ENCODE measurements at regions not wholly inside any gene's neighbourhood (a gene's known extent, or its start where the extent isn't known, plus 50 kb on each side); places are given as distances from the start of the nearest gene placed in this dataset.

DNA sequence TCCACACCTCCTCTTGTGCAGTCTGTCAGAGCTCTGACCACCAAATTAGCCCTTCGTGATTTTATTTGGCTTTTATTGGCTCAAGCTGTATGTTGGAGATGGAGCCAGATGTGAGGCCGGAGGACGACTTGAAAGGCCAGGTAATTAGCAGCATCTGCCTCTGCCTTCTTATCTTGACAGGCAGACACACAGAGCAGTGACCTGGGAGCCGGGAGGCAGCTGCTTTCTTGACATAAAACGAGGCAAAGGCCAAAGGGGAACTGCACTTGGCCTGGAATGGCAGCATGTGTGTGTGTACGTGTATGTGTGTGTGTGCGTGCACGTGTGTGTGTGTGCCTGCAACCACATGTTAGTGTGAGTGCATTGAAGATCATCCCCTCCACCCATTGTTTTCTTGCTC, 56.9 kb upstream of the BRD7 start:
- TF ChIP-seq POLR2AphosphoS5 (IDR thresholded peaks at IDR 0.05): no peak
- TF ChIP-seq, protein P1, sequence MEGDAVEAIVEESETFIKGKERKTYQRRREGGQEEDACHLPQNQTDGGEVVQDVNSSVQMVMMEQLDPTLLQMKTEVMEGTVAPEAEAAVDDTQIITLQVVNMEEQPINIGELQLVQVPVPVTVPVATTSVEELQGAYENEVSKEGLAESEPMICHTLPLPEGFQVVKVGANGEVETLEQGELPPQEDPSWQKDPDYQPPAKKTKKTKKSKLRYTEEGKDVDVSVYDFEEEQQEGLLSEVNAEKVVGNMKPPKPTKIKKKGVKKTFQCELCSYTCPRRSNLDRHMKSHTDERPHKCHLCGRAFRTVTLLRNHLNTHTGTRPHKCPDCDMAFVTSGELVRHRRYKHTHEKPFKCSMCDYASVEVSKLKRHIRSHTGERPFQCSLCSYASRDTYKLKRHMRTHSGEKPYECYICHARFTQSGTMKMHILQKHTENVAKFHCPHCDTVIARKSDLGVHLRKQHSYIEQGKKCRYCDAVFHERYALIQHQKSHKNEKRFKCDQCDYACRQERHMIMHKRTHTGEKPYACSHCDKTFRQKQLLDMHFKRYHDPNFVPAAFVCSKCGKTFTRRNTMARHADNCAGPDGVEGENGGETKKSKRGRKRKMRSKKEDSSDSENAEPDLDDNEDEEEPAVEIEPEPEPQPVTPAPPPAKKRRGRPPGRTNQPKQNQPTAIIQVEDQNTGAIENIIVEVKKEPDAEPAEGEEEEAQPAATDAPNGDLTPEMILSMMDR (IDR thresholded peaks at IDR 0.05; ENCODE audit: poor library complexity, severe bottlenecking): no peak
